Common myeloid progenitor, CD34-positive (primary cell): ENCODE measurements at regions not wholly inside any gene's neighbourhood (a gene's known extent, or its start where the extent isn't known, plus 50 kb on each side); places are given as distances from the start of the nearest gene placed in this dataset.
"Not testable (repeated sequence)": the region's sequence is repeated elsewhere in the genome, so short reads cannot be mapped to it uniquely, and the experiment has no call there.

Source experiments
- CTCF ChIA-PET: fragments of 350-600 bp; sonication (Branson Sonifier 250); formaldehyde crosslinking; loops from one replicate; lab custom pipeline; 2021; ENCODE audit warnings: antibody characterized with exemption; lab: Charles Lee
- POLR2A ChIA-PET: fragments of 350-600 bp; sonication (Branson Sonifier 250); formaldehyde crosslinking; loops from one replicate; lab custom pipeline; 2021; ENCODE audit warnings: antibody characterized with exemption; lab: Charles Lee
- DNase-seq, 3 donors: peaks; one replicate each; pipeline versions ENCODE4 v3.0.0 to v3.0.0-alpha.2; 2013
- H3K27ac ChIP-seq, 2 experiments: 1 replicate in 1 of 2; 2 replicates in 1 of 2; pipeline ENCODE4 v1.7.0; 2013; ENCODE audit warnings: inconsistent platforms in 2 of 2, low read length in 2 of 2, mild to moderate bottlenecking in 2 of 2, low read depth in 1 of 2, moderate library complexity in 1 of 2; ENCODE audit not compliant: severe bottlenecking in 2 of 2, insufficient read depth in 1 of 2, poor library complexity in 1 of 2
- H3K27me3 ChIP-seq, 5 experiments: replicated peaks in 2 of 5; 1 replicate in 3 of 5; 2 replicates in 2 of 5; pipeline versions ENCODE4 v1.6.1 to v1.7.0; 2013; ENCODE audit warnings: low read length in 4 of 5, mild to moderate bottlenecking in 2 of 5, moderate library complexity in 2 of 5, inconsistent platforms in 1 of 5; ENCODE audit not compliant: insufficient read depth in 5 of 5, control insufficient read depth in 4 of 5
- H3K36me3 ChIP-seq, 4 experiments: 1 replicate in 2 of 4; 2 replicates in 2 of 4; pipeline versions ENCODE4 v1.6.1 to v1.7.0; 2013; ENCODE audit warnings: low read length in 3 of 4, control low read depth in 1 of 4, mild to moderate bottlenecking in 1 of 4; ENCODE audit not compliant: control insufficient read depth in 4 of 4, insufficient read depth in 4 of 4
- H3K4me1 ChIP-seq, 4 experiments: 1 replicate in 3 of 4; 2 replicates in 1 of 4; pipeline versions ENCODE4 v1.6.1 to v1.7.1; 2013; ENCODE audit warnings: low read length in 3 of 4, mild to moderate bottlenecking in 3 of 4, control low read depth in 1 of 4, inconsistent platforms in 1 of 4, moderate library complexity in 1 of 4; ENCODE audit not compliant: control insufficient read depth in 4 of 4, insufficient read depth in 4 of 4; ENCODE audit errors: control extremely low read depth in 1 of 4
- H3K4me3 ChIP-seq, 7 experiments: 1 replicate in 4 of 7; 2 replicates in 3 of 7; pipeline versions ENCODE4 v1.5.1 to v1.7.0; 2013; ENCODE audit warnings: mild to moderate bottlenecking in 7 of 7, low read length in 6 of 7, moderate library complexity in 6 of 7, inconsistent platforms in 2 of 7, low read depth in 2 of 7, control low read depth in 1 of 7; ENCODE audit not compliant: insufficient read depth in 4 of 7, control insufficient read depth in 1 of 7; ENCODE audit errors: extremely low read depth in 1 of 7
- H3K9me3 ChIP-seq, 5 experiments: 1 replicate in 4 of 5; 2 replicates in 1 of 5; pipeline versions ENCODE4 v1.6.1 to v1.7.1; 2013; ENCODE audit warnings: low read length in 4 of 5, mild to moderate bottlenecking in 2 of 5, inconsistent platforms in 1 of 5, low read depth in 1 of 5, moderate library complexity in 1 of 5; ENCODE audit not compliant: control insufficient read depth in 4 of 5, insufficient read depth in 2 of 5; ENCODE audit errors: control extremely low read depth in 1 of 5
- WGBS: methylation state at CpG from one replicate; pipeline ENCODE4 v1.1.5; 2013; ENCODE audit not compliant: insufficient coverage; 5-methylcytosine and 5-hydroxymethylcytosine counted together

- Histone ChIP-seq H3K9me3 (no peaks in the 10 kb centered on the region), H3K27ac (no peak overlapping the region), H3K4me1 (no peaks in the 10 kb centered on the region), H3K36me3 (no peaks in the 10 kb centered on the region), H3K4me3 (no peak overlapping the region), H3K27me3 (peaks cover 0 to 5% (median 4%) of the 10 kb centered on the region in 5 experiments)
- ChIA-PET POLR2A (no interaction called here), CTCF (no interaction called here)
- no peak for DNase-seq
- WGBS, result 97% methylated on average over 3 of the region's 6 CpGs
Measured at GRCh38 chr12:13337791-13338190, 141.3 kb downstream of the EMP1 start.

- DNase-seq, result no peak
- no peak overlapping the region for H3K27ac ChIP-seq
- H3K27me3 ChIP-seq, result peaks cover 0 to 5% (median 4%) of the 10 kb centered on the region in 5 experiments
- H3K36me3 ChIP-seq, result no peaks in the 10 kb centered on the region
- no peak overlapping the region for H3K4me3 ChIP-seq
- H3K4me1 ChIP-seq, result no peaks in the 10 kb centered on the region
- H3K9me3 ChIP-seq, result peaks cover 0 to 3% (median 0%) of the 10 kb centered on the region in 5 experiments
- POLR2A ChIA-PET, result no interaction called here
- WGBS, result 96% methylated on average over 3 of the region's 4 CpGs
- CTCF ChIA-PET, result no interaction called here
Measured at GRCh38 chr12:13336216-13336615, 139.7 kb downstream of the EMP1 start.

- Histone ChIP-seq H3K9me3 (peaks cover 0 to 5% (median 0%) of the 10 kb centered on the region in 5 experiments), H3K27me3 (peaks cover 0 to 9% (median 0%) of the 10 kb centered on the region in 5 experiments), H3K27ac (no peak overlapping the region), H3K4me1 (no peaks in the 10 kb centered on the region), H3K4me3 (no peak overlapping the region), H3K36me3 (no peaks in the 10 kb centered on the region)
- POLR2A ChIA-PET, result interaction anchor here (0.5 to 0.7 kb wide), 2 partner anchors 43 to 823 kb away, joined by 3 to 5 read pairs; no protein-coding TSS in a partner anchor
- CTCF ChIA-PET, result no interaction called here
- DNase-seq, result no peak
- 80% methylated on average over 1 of the region's 3 CpGs for WGBS
Measured at GRCh38 chr12:13328535-13328934, 132.0 kb downstream of the EMP1 start.

GRCh38 chr12:13326076-13326475, 129.6 kb downstream of the EMP1 start:
- peaks cover 0 to 9% (median 0%) of the 10 kb centered on the region in 5 experiments for H3K27me3 ChIP-seq
- no peaks in the 10 kb centered on the region for H3K36me3 ChIP-seq
- H3K4me3 ChIP-seq, result no peak overlapping the region
- WGBS, result 97% methylated on average over 4 of the region's 4 CpGs
- POLR2A ChIA-PET, result no interaction called here
- CTCF ChIA-PET, result interaction anchor here (1.0 to 1.7 kb wide), 3 partner anchors 13 to 69 kb away, joined by 3 to 4 read pairs (median 4); no protein-coding TSS in a partner anchor
- DNase-seq, result no peak
- H3K9me3 ChIP-seq, result peaks cover 0 to 3% (median 0%) of the 10 kb centered on the region in 5 experiments
- no peak overlapping the region for H3K27ac ChIP-seq
- no peaks in the 10 kb centered on the region for H3K4me1 ChIP-seq

GRCh38 chr12:13325037-13325436, 128.5 kb downstream of the EMP1 start:
- POLR2A ChIA-PET, H3K27ac ChIP-seq, H3K27me3 ChIP-seq, H3K36me3 ChIP-seq, H3K4me1 ChIP-seq, DNase-seq, H3K9me3 ChIP-seq, H3K4me3 ChIP-seq, CTCF ChIA-PET: not testable (repeated sequence)
- no CpG with 5 or more reads among the region's 3 CpGs for WGBS

- no peak overlapping the region for H3K4me3 ChIP-seq
- H3K36me3 ChIP-seq, result no peaks in the 10 kb centered on the region
- H3K4me1 ChIP-seq, result no peaks in the 10 kb centered on the region
- no peak for DNase-seq
- peaks cover 0 to 7% (median 3%) of the 10 kb centered on the region in 5 experiments for H3K9me3 ChIP-seq
- peaks cover 0 to 2% (median 0%) of the 10 kb centered on the region in 5 experiments for H3K27me3 ChIP-seq
- ChIA-PET CTCF (no interaction called here), POLR2A (no interaction called here)
- no peak overlapping the region for H3K27ac ChIP-seq
- 100% methylated on average over 1 of the region's 3 CpGs for WGBS
Measured at GRCh38 chr12:13318231-13319015, 121.9 kb downstream of the EMP1 start.

GRCh38 chr12:13316587-13317246, 120.2 kb downstream of the EMP1 start:
- ChIA-PET POLR2A (no interaction called here), CTCF (no interaction called here)

More at GRCh38 chr12:13316587-13317246, 120.2 kb downstream of the EMP1 start:
- Histone ChIP-seq H3K9me3 (peaks cover 0 to 7% (median 3%) of the 10 kb centered on the region in 5 experiments), H3K4me3 (no peak overlapping the region), H3K4me1 (no peaks in the 10 kb centered on the region), H3K36me3 (no peaks in the 10 kb centered on the region), H3K27ac (no peak overlapping the region), H3K27me3 (peaks cover 0 to 2% (median 0%) of the 10 kb centered on the region in 5 experiments)
- DNase-seq, result peak; percentile 58 to 83 (median 63)
- 74% methylated on average over 3 of the region's 7 CpGs for WGBS
